TTC549 (cell line): ENCODE measurements at regions not wholly inside any gene's neighbourhood (a gene's known extent, or its start where the extent isn't known, plus 50 kb on each side); places are given as distances from the start of the nearest gene placed in this dataset.
"Not testable (repeated sequence)": the region's sequence is repeated elsewhere in the genome, so short reads cannot be mapped to it uniquely, and the experiment has no call there.

Experiments used
- FAIRE-seq: peaks from 2 replicates; lab custom pipeline; 2012; peaks lifted over from hg19 to GRCh38; lab: Jason Lieb, UNC

GRCh38 chr2:126239320-126239955, 416.5 kb upstream of the GYPC start:
- no peak for FAIRE-seq

GRCh38 chr2:126241001-126241400, 415.0 kb upstream of the GYPC start:
- FAIRE-seq: no peak

- FAIRE-seq: no peak
These were observed 414.5 kb upstream of the GYPC start for GRCh38 chr2:126241411-126241810.

DNA sequence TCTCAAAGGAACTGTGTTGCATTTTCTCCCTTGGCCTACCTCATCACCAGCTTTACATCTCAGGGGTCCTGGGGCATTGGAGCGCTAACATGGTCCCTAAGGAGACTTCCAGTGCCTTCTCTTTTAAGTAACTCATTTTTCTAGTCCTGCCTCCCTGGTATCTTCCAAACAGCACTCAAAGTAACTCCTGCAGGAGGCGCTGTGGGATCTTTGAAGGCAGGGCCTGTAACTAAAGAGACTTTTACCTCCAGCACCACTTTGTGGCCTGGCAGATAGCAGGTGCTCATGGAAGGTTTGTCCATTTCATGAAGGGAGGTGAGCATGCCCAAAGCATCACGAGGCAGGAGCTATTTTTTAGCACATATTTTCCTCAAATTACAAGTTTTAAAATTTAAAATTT, 411.0 kb upstream of the GYPC start:
- no peak for FAIRE-seq

- FAIRE-seq: no peak
These were observed 402.3 kb upstream of the GYPC start for GRCh38 chr2:126253669-126254068.

DNA sequence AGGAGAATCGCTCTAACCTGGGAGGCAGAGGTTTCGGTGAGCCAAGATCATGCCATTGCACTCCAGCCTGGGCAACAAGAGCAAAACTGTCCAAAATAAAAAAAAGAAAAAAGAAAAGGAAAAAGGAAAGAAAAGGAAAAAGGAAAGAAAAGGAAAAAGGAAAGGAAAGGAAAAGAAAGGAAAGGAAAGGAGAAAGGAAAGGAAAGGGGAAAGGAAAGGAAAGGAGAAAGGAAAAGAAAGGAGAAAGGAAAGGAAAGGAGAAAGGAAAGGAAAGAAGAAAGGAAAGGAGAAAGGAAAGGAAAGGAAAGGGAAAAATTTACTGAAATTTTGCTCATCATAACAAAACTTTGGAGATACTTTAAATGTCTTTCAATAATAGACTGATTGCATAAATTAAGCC, 391.3 kb upstream of the GYPC start:
- FAIRE-seq: no peak

DNA sequence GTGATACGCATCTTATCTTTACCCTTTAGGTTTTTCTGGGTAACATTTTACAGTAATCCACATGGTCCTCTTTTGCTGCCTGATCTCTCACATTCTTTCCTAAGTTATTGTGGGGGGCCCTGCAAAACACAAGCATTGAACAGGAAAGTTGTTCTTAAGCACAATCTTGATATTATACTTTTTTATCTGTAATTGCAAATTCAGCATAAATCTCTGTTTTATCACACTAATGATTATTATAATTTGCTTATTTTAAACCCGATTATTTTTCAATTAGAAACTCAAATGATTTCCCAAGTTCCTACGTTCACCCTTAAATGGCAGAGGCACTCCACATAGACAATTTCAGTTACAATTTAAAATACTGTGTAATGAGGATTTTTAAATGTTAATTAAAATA, 386.0 kb upstream of the GYPC start:
- no peak for FAIRE-seq

- no peak for FAIRE-seq
These were observed 385.4 kb upstream of the GYPC start for GRCh38 chr2:126270587-126270986.

DNA sequence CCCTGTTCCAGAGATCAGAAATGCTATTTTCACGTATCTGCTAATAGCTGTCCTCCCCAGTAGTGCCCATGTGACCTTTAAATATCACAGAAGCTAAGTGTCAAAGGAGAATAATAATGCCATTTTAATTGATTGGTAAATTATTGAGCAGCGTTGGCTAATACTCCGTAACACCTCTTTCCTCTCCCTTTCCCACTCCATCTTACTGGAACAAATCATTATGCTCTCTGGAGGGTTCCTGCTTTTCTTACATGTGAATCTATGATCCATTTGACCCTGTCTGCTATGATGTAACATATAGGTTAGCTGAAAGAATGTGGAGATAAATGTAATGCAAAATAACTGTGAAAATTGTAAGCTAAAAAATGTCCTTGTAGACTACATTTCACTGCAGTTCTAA, 383.6 kb upstream of the GYPC start:
- FAIRE-seq: no peak

- no peak for FAIRE-seq
These were observed 380.9 kb upstream of the GYPC start for GRCh38 chr2:126275098-126275497.

GRCh38 chr2:126276268-126276667, 379.7 kb upstream of the GYPC start:
- FAIRE-seq: not testable (repeated sequence)

DNA sequence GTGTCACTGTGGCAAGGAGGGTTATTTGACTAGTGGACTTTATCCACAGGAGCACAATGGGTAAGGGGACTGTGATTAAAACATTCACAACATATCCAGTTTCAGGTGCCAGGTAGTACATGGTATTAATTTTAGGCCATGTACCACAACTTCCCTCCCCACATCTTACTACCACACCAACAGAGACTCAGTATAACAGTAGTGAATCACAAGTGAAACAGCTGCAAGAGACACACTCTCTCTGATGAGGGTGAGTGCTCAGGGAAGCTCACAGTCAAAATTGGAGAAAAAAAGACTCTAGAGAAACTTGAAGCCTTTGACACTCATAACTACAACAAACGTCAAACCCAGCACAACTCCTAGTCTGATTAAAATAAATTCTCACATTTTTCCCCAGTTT, 367.6 kb upstream of the GYPC start:
- FAIRE-seq: no peak

GRCh38 chr2:126293962-126294361, 362.0 kb upstream of the GYPC start:
- FAIRE-seq: not testable (repeated sequence)

DNA sequence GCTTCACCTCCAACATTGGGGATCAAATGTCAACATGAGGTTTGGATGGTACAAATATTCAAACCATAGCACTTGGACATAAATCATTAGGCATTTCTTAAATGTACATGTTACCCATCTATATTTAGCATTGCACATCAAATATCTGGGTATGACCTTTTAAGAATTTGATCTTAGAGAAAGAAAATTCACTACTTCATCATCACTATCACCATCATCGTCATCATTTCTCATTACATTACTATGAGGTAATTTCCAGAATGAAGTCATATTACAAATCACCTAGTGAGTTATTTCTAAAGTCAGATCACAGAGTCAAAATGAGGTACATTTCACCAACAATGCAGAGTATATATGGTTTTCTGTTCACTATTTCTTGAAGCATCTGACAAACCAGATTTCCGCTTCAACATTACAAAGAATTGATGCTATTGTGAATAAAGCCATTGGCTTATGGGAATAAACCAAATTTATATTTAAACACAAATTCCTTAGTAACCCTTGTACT, 356.4 kb upstream of the GYPC start:
- no peak for FAIRE-seq

GRCh38 chr2:126300348-126300747, 355.6 kb upstream of the GYPC start:
- FAIRE-seq: no peak

DNA sequence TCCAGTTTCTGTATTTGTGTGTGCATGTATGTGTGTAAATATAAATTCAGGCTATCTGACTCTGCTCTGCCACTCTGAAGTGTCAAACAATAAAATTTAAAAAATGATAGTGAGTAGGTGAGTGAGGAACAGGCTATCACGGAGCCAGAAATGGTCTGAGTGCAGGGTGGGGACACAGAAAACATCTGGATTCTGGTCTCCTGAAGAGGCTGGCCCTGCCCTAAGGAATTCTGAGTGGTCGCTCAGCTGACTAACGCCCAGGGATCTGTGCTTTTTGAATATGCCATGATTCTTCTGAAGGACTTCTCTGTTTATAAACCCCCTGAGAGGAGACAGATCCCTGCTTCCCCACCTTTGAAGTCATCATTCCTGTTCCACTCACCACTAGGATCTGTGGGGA, 353.9 kb upstream of the GYPC start:
- FAIRE-seq: no peak

DNA sequence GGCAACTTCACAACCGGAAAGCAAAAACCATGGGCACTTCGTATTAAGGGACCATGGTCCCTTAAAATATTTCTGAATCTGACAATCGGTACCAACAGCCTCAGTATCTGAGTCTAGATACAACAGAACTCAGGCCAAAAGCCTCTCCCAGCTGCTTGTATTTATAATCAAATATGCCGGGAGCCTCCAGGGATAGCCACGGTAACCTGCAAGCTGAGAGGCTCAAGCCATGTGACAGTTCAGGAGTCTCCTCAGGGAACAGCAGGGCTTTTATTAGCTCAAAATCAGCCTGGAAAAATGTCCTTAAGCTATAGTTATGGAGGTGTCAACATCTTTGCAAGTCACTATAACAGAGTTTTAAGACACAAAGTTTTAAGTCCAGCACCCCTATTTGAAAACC, 352.8 kb upstream of the GYPC start:
- no peak for FAIRE-seq

DNA sequence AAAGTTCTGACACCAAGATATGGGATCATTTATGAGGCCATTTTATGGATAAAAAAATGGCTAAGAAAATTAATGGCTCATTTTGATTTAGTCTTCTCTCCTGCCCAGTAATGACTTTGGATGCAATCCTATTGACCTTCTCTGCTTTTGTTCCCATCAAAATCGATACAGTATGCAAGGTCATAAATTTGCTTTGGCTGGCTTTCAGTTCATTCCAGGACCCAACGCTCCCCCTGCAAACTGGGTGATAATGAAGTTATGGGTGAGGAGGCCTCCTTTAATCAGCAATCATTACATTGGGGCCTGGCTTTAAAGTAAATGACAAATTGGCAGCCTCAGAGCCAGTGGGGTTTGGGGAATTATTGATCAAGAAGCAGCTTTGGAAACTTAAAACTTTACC, 351.8 kb upstream of the GYPC start:
- FAIRE-seq: no peak

DNA sequence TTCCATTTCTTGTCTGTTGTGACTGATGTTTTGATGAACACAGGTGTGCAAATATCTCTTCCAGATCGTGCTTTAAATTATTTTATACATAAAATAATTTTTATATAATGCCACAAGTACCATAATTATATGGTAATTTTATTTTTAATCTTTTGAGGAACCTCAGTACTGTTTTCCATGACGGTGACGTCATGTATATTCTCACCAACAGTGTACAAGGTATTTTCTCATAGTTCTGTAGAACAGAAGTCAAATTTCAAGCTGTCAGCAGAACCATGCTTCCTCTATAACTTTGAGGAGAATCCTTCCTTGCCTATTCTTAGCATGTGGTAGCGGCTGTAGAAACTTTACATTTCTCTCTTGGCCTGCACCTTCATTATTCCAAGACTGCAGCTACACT, 349.4 kb upstream of the GYPC start:
- no peak for FAIRE-seq

- FAIRE-seq: no peak
These were observed 348.2 kb upstream of the GYPC start for GRCh38 chr2:126307740-126308139.

GRCh38 chr2:126309185-126309584, 346.8 kb upstream of the GYPC start:
- FAIRE-seq: peak; percentile 46

DNA sequence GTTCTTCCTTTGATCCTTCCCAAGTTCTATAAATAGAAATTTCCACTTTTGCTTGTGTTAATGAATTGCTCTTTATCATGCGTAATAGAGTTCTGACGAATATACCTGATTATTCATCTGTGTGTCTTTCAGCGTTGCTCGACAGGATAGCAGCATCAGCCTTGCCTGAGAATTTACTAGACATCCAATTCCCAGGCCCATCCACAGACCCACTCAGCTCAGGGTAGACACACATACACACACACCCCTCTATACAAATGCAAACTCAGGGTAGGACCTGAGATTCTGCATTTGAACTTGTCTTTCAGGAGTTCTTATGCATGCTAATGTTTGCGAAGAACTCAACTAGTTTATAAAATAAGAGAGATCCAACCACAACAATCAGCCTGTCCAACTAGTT, 343.4 kb upstream of the GYPC start:
- FAIRE-seq: no peak

GRCh38 chr2:126315828-126316227, 340.1 kb upstream of the GYPC start:
- no peak for FAIRE-seq

DNA sequence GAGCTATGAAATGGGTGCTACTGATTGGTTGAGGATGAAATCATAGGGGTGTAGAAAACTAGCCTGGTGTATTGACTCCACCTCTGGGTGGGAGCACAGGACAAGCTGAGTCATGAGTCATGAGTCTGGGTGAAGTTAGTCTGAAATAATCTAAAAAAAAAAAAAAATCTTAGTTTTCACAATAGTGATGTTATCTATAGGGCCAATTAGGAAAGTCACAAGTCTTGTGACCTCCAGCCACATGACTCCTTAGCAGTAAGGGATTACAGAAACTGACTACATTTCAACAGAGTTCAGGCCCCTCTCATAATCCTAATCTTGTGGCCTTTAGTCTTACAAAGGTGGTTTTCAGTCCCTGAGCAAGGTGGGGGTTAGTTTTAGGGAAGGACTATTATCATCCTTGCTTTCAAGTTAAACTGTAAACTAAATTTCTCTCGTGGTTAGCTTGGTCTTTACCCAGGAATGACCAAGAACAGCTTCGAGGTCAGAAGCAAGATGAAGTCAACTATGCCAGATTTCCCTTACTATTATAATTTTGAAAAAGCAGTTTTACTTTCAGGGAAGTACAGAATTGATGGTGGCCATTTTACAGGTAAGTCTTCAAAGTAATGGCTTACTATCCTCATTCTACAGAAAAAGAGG, 338.0 kb upstream of the GYPC start:
- no peak for FAIRE-seq
